GM23338 (cell line): ENCODE measurements at regions not wholly inside any gene's neighbourhood (a gene's known extent, or its start where the extent isn't known, plus 50 kb on each side); places are given as distances from the start of the nearest gene placed in this dataset.

Experiments
- ATAC-seq: fragments of 200-7000 bp; cut with Tn5 transposase; 3 replicates; pipeline ENCODE4 v1.9.1; 2020
- DNase-seq: peaks from one replicate; pipeline ENCODE4 v3.0.0-alpha.2; 2015; ENCODE audit warnings: low spot score
- H2AFZ ChIP-seq: fragments of 200-600 bp; sonication (generic); 2 replicates; pipeline ENCODE4 v1.8.0; 2016; ENCODE audit warnings: antibody characterized with exemption, mild to moderate bottlenecking, moderate library complexity
- H3F3A ChIP-seq: fragments of 200-600 bp; sonication (generic); replicated peaks from 2 replicates; pipeline ENCODE4 v1.8.0; 2017; ENCODE audit warnings: antibody characterized with exemption, mixed run types, low read depth
- H3K27ac ChIP-seq: fragments of 200-600 bp; sonication (generic); 2 replicates; pipeline ENCODE4 v1.6.1; 2016; ENCODE audit warnings: low read depth
- H3K27me3 ChIP-seq: fragments of 200-600 bp; sonication (generic); 2 replicates; pipeline ENCODE4 v1.8.0; 2016; ENCODE audit warnings: mild to moderate bottlenecking, mixed run types, moderate library complexity; ENCODE audit not compliant: insufficient read depth
- H3K36me3 ChIP-seq: fragments of 200-600 bp; sonication (generic); 2 replicates; pipeline ENCODE4 v1.8.0; 2016; ENCODE audit warnings: mild to moderate bottlenecking; ENCODE audit not compliant: insufficient read depth
- H3K4me1 ChIP-seq: fragments of 200-600 bp; sonication (generic); 2 replicates; pipeline ENCODE4 v1.8.0; 2016; ENCODE audit warnings: mild to moderate bottlenecking, moderate library complexity; ENCODE audit not compliant: insufficient read depth
- H3K4me2 ChIP-seq: fragments of 200-600 bp; sonication (generic); 2 replicates; pipeline ENCODE4 v1.7.1; 2017; ENCODE audit warnings: mixed run types
- H3K4me3 ChIP-seq: fragments of 200-600 bp; sonication (generic); 2 replicates; pipeline ENCODE4 v1.6.1; 2016; ENCODE audit warnings: mixed run types
- H3K79me2 ChIP-seq: fragments of 200-600 bp; sonication (generic); replicated peaks from 2 replicates; pipeline ENCODE4 v1.8.0; 2017; ENCODE audit warnings: mild to moderate bottlenecking; ENCODE audit not compliant: insufficient read depth
- H3K9me2 ChIP-seq: fragments of 200-600 bp; sonication (generic); 2 replicates; pipeline ENCODE4 v1.8.0; 2017; ENCODE audit not compliant: insufficient read depth
- H4K20me1 ChIP-seq: fragments of 200-600 bp; sonication (generic); replicated peaks from 2 replicates; pipeline ENCODE4 v1.8.0; 2017; ENCODE audit warnings: mild to moderate bottlenecking; ENCODE audit not compliant: insufficient read depth
- H3K27ac Mint-ChIP-seq: 2 replicates; pipeline ENCODE4 v1.8.0; 2020; ENCODE audit warnings: inconsistent platforms, mild to moderate bottlenecking, moderate library complexity, mixed read lengths
- H3K27me3 Mint-ChIP-seq: 3 replicates; pipeline ENCODE4 v1.8.0; 2022; ENCODE audit warnings: low read depth, mild to moderate bottlenecking, moderate library complexity, mixed read lengths, inconsistent platforms; ENCODE audit not compliant: insufficient read depth, poor library complexity
- H3K36me3 Mint-ChIP-seq: 3 replicates; pipeline ENCODE4 v1.8.0; 2021; ENCODE audit warnings: low read depth, mild to moderate bottlenecking, inconsistent platforms, moderate library complexity, mixed read lengths
- H3K4me1 Mint-ChIP-seq: 3 replicates; pipeline ENCODE4 v1.8.0; 2020; ENCODE audit warnings: mild to moderate bottlenecking, inconsistent platforms, mixed read lengths
- H3K4me3 Mint-ChIP-seq: 3 replicates; pipeline ENCODE4 v1.8.0; 2021; ENCODE audit warnings: moderate library complexity, mild to moderate bottlenecking, inconsistent platforms, mixed read lengths
- H3K9me3 Mint-ChIP-seq: 3 replicates; pipeline ENCODE4 v1.8.0; 2020; ENCODE audit warnings: moderate library complexity, mild to moderate bottlenecking, inconsistent platforms, mixed read lengths
- CREB1 ChIP-seq: fragments of 250-450 bp; sonication (Bioruptor Pico); IDR thresholded peaks from 2 replicates; pipeline ENCODE4 v1.5.0; 2020; ENCODE audit warnings: low read depth, mild to moderate bottlenecking, moderate library complexity
- EZH2 ChIP-seq: fragments of 200-600 bp; sonication (generic); IDR thresholded peaks from one replicate; pipeline ENCODE4 v1.8.0; 2017; ENCODE audit warnings: antibody characterized with exemption, mild to moderate bottlenecking, low read depth; ENCODE audit not compliant: unreplicated experiment
- EZH2phosphoT487 ChIP-seq: fragments of 200-600 bp; sonication (generic); IDR thresholded peaks from one replicate; pipeline ENCODE4 v1.8.1; 2018; ENCODE audit warnings: antibody characterized with exemption; ENCODE audit not compliant: unreplicated experiment
- JUNB ChIP-seq: IDR thresholded peaks from one replicate; pipeline ENCODE4 v1.6.1; 2016; ENCODE audit warnings: antibody characterized with exemption; ENCODE audit not compliant: unreplicated experiment
- NANOG ChIP-seq: IDR thresholded peaks from 2 replicates; pipeline ENCODE4 v1.6.1; 2016; ENCODE audit warnings: antibody characterized with exemption, borderline replicate concordance
- POLR2AphosphoS5 ChIP-seq: IDR thresholded peaks from 2 replicates; pipeline ENCODE4 v1.6.1; 2016; ENCODE audit warnings: antibody characterized with exemption, low read depth
- STAT1 ChIP-seq: IDR thresholded peaks from one replicate; pipeline ENCODE4 v1.6.1; 2016; ENCODE audit warnings: antibody characterized with exemption; ENCODE audit not compliant: unreplicated experiment
- ZNF114 ChIP-seq: fragments of 250-450 bp; sonication (Bioruptor Pico); IDR thresholded peaks from 2 replicates; pipeline ENCODE4 v1.5.0; 2020; ENCODE audit warnings: mild to moderate bottlenecking, moderate library complexity
- ZNF331 ChIP-seq: fragments of 250-450 bp; sonication (Bioruptor Pico); IDR thresholded peaks from 2 replicates; pipeline ENCODE4 v1.5.0; 2020; ENCODE audit warnings: low read depth, mild to moderate bottlenecking, moderate library complexity
- TF ChIP-seq, protein P1 (sequence below): fragments of 250-450 bp; sonication (Bioruptor Pico); IDR thresholded peaks from 2 replicates; pipeline ENCODE4 v1.5.0; 2020; ENCODE audit warnings: mild to moderate bottlenecking, moderate library complexity
- TF ChIP-seq, protein P2 (sequence below): IDR thresholded peaks from one replicate; pipeline ENCODE4 v1.6.1; 2018; ENCODE audit warnings: antibody characterized with exemption; ENCODE audit not compliant: unreplicated experiment
- TF ChIP-seq, protein P3 (sequence below): IDR thresholded peaks from 2 replicates; pipeline ENCODE4 v1.6.1; 2016; ENCODE audit warnings: antibody characterized with exemption
- TF ChIP-seq, protein P4 (sequence below), 2 experiments: fragments of 200-600 bp in 1 of 2; sonication (generic) in 1 of 2; conservative IDR thresholded peaks; 2 replicates each; pipeline versions ENCODE4 v1.5.1 to v1.6.1; 2016 to 2017; ENCODE audit warnings: antibody characterized with exemption in 2 of 2, low read depth in 2 of 2, mild to moderate bottlenecking in 2 of 2, moderate library complexity in 1 of 2

DNA sequence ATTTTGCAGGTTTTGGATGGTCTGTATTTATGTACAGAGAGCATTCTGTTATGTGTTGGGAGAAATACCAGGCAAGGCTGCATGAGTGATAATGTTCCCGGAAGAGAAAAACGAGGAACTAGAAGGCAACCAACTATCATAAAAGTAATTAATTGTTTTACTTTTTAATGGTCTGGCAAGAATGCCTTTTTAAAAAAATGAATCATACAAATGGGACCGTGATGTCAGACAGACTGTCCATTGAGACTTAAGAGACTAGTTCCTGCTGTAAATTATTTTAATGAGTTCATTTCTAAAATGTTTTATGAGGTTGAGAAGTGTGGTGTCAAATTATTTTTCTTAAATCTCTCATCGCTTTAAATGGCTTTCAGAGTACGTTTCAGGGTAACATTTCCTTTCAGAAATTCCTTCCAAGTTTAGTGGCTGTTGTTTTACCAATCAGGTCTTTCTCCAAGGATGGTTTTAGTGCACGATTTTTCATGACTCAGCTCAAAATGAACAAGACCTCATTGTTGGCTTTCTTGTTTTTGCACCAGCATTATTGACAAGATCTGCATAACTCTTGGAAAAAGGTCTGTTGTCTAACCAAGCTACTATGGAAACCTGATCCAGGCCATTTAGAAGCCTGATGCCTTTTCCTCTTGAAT, 86.1 kb upstream of the ARHGAP5 start:
- Histone ChIP-seq H3K9me2 (no peaks in the 10 kb centered on the region), H3K79me2 (no peaks in the 10 kb centered on the region), H3K4me3 (no peak overlapping the region), H3K4me1 (peaks cover 15% of the 10 kb centered on the region; the same call in 1 of the 2 replicates), H3K4me2 (no peak overlapping the region), H3K27me3 (no peaks in the 10 kb centered on the region), H4K20me1 (no peaks in the 10 kb centered on the region), H3F3A (no peaks in the 10 kb centered on the region), H3K27ac (no peak overlapping the region), H2AFZ (peak overlapping the region; percentile 64), H3K36me3 (no peaks in the 10 kb centered on the region)
- TF ChIP-seq NANOG (no peak), ZNF331 (CRISPR knock-in tag) (no peak), POLR2AphosphoS5 (no peak), EZH2phosphoT487 (no peak), STAT1 (no peak), JUNB (no peak), ZNF114 (CRISPR knock-in tag) (no peak), CREB1 (CRISPR knock-in tag) (no peak), EZH2 (no peak)
- TF ChIP-seq, protein P1, sequence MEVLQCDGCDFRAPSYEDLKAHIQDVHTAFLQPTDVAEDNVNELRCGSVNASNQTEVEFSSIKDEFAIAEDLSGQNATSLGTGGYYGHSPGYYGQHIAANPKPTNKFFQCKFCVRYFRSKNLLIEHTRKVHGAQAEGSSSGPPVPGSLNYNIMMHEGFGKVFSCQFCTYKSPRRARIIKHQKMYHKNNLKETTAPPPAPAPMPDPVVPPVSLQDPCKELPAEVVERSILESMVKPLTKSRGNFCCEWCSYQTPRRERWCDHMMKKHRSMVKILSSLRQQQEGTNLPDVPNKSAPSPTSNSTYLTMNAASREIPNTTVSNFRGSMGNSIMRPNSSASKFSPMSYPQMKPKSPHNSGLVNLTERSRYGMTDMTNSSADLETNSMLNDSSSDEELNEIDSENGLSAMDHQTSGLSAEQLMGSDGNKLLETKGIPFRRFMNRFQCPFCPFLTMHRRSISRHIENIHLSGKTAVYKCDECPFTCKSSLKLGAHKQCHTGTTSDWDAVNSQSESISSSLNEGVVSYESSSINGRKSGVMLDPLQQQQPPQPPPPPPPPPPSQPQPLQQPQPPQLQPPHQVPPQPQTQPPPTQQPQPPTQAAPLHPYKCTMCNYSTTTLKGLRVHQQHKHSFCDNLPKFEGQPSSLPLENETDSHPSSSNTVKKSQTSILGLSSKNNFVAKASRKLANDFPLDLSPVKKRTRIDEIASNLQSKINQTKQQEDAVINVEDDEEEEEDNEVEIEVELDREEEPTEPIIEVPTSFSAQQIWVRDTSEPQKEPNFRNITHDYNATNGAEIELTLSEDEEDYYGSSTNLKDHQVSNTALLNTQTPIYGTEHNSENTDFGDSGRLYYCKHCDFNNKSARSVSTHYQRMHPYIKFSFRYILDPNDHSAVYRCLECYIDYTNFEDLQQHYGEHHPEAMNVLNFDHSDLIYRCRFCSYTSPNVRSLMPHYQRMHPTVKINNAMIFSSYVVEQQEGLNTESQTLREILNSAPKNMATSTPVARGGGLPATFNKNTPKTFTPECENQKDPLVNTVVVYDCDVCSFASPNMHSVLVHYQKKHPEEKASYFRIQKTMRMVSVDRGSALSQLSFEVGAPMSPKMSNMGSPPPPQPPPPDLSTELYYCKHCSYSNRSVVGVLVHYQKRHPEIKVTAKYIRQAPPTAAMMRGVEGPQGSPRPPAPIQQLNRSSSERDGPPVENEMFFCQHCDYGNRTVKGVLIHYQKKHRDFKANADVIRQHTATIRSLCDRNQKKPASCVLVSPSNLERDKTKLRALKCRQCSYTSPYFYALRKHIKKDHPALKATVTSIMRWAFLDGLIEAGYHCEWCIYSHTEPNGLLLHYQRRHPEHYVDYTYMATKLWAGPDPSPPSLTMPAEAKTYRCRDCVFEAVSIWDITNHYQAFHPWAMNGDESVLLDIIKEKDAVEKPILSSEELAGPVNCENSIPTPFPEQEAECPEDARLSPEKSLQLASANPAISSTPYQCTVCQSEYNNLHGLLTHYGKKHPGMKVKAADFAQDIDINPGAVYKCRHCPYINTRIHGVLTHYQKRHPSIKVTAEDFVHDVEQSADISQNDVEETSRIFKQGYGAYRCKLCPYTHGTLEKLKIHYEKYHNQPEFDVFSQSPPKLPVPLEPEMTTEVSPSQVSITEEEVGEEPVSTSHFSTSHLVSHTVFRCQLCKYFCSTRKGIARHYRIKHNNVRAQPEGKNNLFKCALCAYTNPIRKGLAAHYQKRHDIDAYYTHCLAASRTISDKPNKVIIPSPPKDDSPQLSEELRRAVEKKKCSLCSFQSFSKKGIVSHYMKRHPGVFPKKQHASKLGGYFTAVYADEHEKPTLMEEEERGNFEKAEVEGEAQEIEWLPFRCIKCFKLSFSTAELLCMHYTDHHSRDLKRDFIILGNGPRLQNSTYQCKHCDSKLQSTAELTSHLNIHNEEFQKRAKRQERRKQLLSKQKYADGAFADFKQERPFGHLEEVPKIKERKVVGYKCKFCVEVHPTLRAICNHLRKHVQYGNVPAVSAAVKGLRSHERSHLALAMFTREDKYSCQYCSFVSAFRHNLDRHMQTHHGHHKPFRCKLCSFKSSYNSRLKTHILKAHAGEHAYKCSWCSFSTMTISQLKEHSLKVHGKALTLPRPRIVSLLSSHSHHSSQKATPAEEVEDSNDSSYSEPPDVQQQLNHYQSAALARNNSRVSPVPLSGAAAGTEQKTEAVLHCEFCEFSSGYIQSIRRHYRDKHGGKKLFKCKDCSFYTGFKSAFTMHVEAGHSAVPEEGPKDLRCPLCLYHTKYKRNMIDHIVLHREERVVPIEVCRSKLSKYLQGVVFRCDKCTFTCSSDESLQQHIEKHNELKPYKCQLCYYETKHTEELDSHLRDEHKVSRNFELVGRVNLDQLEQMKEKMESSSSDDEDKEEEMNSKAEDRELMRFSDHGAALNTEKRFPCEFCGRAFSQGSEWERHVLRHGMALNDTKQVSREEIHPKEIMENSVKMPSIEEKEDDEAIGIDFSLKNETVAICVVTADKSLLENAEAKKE (CRISPR knock-in tag), result no peak
- TF ChIP-seq, protein P2, sequence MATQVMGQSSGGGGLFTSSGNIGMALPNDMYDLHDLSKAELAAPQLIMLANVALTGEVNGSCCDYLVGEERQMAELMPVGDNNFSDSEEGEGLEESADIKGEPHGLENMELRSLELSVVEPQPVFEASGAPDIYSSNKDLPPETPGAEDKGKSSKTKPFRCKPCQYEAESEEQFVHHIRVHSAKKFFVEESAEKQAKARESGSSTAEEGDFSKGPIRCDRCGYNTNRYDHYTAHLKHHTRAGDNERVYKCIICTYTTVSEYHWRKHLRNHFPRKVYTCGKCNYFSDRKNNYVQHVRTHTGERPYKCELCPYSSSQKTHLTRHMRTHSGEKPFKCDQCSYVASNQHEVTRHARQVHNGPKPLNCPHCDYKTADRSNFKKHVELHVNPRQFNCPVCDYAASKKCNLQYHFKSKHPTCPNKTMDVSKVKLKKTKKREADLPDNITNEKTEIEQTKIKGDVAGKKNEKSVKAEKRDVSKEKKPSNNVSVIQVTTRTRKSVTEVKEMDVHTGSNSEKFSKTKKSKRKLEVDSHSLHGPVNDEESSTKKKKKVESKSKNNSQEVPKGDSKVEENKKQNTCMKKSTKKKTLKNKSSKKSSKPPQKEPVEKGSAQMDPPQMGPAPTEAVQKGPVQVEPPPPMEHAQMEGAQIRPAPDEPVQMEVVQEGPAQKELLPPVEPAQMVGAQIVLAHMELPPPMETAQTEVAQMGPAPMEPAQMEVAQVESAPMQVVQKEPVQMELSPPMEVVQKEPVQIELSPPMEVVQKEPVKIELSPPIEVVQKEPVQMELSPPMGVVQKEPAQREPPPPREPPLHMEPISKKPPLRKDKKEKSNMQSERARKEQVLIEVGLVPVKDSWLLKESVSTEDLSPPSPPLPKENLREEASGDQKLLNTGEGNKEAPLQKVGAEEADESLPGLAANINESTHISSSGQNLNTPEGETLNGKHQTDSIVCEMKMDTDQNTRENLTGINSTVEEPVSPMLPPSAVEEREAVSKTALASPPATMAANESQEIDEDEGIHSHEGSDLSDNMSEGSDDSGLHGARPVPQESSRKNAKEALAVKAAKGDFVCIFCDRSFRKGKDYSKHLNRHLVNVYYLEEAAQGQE, result no peak
- TF ChIP-seq, protein P3, sequence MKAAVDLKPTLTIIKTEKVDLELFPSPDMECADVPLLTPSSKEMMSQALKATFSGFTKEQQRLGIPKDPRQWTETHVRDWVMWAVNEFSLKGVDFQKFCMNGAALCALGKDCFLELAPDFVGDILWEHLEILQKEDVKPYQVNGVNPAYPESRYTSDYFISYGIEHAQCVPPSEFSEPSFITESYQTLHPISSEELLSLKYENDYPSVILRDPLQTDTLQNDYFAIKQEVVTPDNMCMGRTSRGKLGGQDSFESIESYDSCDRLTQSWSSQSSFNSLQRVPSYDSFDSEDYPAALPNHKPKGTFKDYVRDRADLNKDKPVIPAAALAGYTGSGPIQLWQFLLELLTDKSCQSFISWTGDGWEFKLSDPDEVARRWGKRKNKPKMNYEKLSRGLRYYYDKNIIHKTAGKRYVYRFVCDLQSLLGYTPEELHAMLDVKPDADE, result no peak
- TF ChIP-seq, protein P4, sequence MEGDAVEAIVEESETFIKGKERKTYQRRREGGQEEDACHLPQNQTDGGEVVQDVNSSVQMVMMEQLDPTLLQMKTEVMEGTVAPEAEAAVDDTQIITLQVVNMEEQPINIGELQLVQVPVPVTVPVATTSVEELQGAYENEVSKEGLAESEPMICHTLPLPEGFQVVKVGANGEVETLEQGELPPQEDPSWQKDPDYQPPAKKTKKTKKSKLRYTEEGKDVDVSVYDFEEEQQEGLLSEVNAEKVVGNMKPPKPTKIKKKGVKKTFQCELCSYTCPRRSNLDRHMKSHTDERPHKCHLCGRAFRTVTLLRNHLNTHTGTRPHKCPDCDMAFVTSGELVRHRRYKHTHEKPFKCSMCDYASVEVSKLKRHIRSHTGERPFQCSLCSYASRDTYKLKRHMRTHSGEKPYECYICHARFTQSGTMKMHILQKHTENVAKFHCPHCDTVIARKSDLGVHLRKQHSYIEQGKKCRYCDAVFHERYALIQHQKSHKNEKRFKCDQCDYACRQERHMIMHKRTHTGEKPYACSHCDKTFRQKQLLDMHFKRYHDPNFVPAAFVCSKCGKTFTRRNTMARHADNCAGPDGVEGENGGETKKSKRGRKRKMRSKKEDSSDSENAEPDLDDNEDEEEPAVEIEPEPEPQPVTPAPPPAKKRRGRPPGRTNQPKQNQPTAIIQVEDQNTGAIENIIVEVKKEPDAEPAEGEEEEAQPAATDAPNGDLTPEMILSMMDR (conservative IDR thresholded peaks at IDR 0.05; ENCODE audit: low read depth in 2 of 2), result no peak
- H3K27me3 Mint-ChIP-seq, result peaks cover 4% of the 10 kb centered on the region
- peaks cover 13% of the 10 kb centered on the region for H3K4me1 Mint-ChIP-seq
- ATAC-seq (no peak), DNase-seq (no peak)
- no peak overlapping the region for H3K27ac Mint-ChIP-seq
- H3K4me3 Mint-ChIP-seq, result no peak overlapping the region
- no peaks in the 10 kb centered on the region for H3K9me3 Mint-ChIP-seq
- no peaks in the 10 kb centered on the region for H3K36me3 Mint-ChIP-seq
